GM19193 (cell line): ENCODE measurements at regions not wholly inside any gene's neighbourhood (a gene's known extent, or its start where the extent isn't known, plus 50 kb on each side); places are given as distances from the start of the nearest gene placed in this dataset.

ENCODE experiments used
- POLR2A ChIP-seq: IDR thresholded peaks from 4 replicates; pipeline ENCODE4 v1.6.1; 2011; ENCODE audit not compliant: insufficient read depth, insufficient read length; ENCODE audit errors: extremely low read depth

GRCh38 chr10:123521076-123521475 lies 145.1 kb upstream of the GPR26 start:
- no peak for TF ChIP-seq POLR2A

GRCh38 chr10:123521556-123521955 lies 144.6 kb upstream of the GPR26 start:
- TF ChIP-seq POLR2A: no peak

- TF ChIP-seq POLR2A: no peak
Measured at GRCh38 chr10:123522702-123523312, 143.3 kb upstream of the GPR26 start.

- TF ChIP-seq POLR2A: no peak
Measured at GRCh38 chr10:123523833-123524232, 142.3 kb upstream of the GPR26 start.

GRCh38 chr10:123526356-123527064 lies 139.6 kb upstream of the GPR26 start:
- TF ChIP-seq POLR2A: no peak

- no peak for TF ChIP-seq POLR2A
Measured at GRCh38 chr10:123527151-123527550, 139.0 kb upstream of the GPR26 start.

- TF ChIP-seq POLR2A: no peak
Measured at GRCh38 chr10:123529146-123529760, 136.9 kb upstream of the GPR26 start.

- no peak for TF ChIP-seq POLR2A
Measured at GRCh38 chr10:123530166-123530870, 135.8 kb upstream of the GPR26 start.

- no peak for TF ChIP-seq POLR2A
Measured at GRCh38 chr10:123535386-123535785, 130.8 kb upstream of the GPR26 start.

- no peak for TF ChIP-seq POLR2A
Measured at GRCh38 chr10:123536176-123536845, 129.8 kb upstream of the GPR26 start.

GRCh38 chr10:123537188-123537961 lies 128.8 kb upstream of the GPR26 start:
- TF ChIP-seq POLR2A: no peak

GRCh38 chr10:123538401-123539320 lies 127.5 kb upstream of the GPR26 start:
- TF ChIP-seq POLR2A: no peak

GRCh38 chr10:123544986-123545385 lies 121.2 kb upstream of the GPR26 start:
- TF ChIP-seq POLR2A: no peak
